ENCODE measurements at regions not wholly inside any gene's neighbourhood (a gene's known extent, or its start where the extent isn't known, plus 50 kb on each side); places are given as distances from the start of the nearest gene placed in this dataset.

DNA sequence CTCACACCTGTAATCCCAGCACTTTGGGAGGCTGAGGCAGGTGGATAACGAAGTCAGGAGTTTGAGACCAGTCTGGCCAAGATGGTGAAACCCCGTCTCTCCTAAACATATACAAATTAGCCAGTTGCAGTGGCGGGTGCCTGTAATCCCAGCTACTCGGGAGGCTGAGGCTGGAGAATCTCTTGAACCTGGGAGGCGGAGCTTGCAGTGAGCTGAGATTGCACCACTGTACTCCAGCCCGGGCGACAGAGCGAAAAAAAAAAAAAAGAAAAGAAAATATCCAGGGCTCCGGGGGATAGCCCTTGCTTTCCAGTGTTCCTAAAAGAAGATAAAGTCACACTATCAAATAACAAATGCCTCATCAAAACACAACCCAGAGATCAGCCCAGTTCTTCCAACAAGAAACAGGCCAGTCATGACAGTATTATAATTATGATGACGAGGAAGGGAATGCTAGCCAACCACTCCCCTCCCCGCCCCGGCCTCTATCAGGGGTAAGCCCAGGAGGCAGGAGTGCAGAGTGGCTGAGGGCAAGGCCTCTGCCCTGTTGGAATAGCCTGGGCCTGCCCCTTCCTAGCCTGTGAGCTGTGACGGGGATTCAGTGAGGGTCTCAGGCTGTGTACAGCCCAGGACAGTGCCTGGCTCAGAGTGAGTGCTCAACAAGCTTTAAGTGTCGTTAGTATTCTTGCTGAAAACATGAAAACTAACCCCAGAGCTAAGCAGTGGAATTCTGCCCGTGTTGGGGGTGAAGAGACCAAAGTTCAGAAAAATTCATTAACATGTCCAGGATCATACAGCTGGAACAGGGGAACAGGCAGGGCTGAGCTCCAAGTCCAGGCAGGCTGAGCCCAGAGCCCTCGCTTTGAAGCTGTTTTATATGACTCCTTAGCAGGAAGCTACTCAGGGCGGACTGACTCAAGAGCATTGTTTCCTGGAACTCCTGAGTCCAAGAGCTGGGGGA is 54.3 kb downstream of the FAM241B start:
- DNase-seq, result no peak

GRCh38 chr10:69684981-69685353 is 54.9 kb downstream of the FAM241B start:
- no peak for DNase-seq

DNA sequence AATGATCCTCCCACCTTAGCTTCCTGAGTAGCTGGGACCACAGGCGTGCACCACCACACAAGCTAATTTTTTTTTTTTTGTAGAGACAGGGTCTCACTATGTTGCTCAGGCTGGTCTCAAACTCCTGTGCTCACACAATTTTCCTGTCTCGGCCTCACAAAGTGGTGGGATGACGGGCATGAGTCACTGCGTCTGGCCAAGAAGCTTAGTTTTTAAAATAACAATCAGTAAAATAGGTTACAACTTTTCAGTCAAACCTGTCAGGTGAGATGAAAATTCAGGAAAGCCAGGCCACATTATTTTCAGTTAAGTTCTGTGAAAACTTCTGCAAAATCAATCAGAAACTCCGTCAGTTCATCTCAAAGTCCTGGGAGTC is 55.4 kb downstream of the FAM241B start:
- DNase-seq, result no peak

DNA sequence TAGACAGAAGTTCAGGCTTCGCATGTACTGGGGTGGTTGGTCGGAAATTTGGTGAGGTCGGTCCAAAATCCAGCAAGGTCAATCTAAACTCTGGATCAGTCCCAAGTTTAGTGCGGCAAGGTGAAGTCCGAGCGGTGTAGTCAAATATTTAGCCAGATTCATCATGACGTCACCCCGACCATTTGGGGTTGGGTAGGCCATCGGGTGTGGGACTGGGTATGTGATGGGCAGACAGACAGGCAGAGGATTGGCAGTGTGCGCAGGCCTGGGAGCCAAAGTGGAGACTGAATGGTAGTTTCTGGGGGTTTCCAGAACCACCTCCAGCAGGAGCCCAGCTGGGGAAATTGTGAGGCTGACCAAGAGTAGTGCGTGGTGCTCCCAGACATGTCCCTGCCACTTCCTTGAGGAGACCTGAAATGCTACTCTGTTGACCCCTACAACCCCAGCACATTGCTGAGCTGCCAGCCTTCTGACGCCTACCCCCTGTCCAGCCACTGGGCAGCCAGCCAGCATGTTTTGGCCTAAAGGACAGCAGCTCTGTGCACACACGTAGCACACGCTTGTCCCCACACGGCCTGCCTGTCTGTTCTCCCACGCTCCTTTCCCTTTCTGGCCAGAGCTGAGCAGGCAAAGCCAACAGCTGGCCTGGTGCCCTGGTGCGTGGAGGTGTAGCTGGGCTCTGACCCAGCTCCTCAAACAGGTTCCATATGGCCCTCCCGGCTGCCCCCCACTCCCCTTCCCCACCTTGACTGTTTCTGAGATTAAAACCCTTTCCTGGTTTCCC is 55.9 kb downstream of the FAM241B start:
- no peak for DNase-seq

DNA sequence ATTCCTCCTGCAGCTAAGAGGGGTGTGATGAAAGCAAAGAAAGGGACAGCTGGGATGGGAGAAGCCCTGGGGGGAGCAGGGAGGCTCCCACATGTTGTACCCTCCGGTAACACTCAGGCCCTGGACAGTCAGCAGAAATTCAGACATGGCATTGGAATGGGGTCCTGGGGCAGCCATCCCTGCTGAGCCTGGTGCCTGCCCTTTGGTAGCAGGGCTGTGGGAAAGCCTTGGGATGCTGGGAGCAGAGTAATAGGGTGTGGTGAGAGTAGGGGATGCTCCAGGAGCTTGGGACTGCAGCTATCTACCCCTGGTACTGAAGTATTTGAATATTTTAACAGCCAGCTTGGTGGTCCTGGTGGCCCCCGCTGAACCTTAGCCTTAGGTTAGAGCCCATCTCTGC is 56.8 kb downstream of the FAM241B start:
- DNase-seq, result no peak

DNA sequence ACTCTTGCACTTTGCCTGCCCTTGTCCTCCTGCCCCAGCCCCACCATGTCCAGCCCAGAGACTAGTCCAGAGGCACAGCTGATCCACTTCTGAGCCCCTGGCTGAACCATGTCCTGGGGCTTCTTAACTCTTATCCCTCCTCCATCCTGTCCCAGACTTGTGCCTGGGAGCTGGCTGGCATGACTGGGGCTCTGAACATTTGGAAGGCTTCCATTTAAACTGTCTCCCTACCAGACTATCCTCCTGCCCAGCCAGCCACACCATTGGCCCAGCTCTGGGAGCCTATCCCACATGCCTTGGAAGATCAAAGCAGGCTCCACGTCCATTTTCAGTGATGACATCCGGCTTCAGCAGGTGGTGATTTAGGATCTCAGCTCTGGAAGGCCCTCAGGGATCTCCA is 57.4 kb downstream of the FAM241B start:
- no peak for DNase-seq

GRCh38 chr10:69692267-69692666 is 62.2 kb downstream of the FAM241B start:
- no peak for DNase-seq

DNA sequence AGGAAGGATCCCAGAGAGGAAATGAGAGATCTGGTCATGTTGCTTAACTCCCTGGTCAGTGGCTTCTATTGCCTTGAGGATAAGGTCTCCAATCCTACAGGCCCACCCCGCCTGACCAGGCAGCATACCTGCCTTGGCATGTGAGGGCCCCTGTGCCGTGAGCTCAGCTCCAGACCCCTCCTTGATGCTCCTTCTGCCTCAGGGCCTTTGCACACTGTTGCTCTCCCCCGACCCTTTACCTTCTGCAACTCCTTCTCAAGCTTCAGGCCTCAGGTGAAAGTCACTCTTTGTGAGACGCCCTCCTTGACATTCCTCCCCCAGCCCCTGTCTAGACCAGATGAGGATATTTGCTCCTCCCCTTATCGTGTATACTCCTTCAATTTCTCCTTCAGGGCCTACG is 62.8 kb downstream of the FAM241B start:
- DNase-seq, result no peak

DNA sequence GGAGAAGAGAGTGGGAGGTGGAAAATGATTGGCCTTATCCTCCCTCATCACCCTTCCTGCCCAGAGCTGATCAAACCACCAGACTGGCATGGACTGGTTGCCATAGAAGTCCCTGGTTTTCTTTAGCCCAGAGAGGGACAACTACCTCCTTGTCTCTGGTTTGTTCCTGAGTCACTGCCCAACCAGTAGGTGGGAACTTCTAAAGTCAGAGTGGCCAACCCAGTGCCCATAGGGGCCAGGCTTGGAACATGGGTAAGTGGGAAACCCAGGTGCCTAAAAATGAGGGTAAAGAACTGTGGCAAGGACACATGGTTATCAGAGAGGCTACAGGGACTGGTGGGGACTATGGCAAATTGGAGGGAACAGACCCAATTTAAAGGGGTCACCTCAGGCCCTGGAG is 63.8 kb downstream of the FAM241B start:
- no peak for DNase-seq

DNA sequence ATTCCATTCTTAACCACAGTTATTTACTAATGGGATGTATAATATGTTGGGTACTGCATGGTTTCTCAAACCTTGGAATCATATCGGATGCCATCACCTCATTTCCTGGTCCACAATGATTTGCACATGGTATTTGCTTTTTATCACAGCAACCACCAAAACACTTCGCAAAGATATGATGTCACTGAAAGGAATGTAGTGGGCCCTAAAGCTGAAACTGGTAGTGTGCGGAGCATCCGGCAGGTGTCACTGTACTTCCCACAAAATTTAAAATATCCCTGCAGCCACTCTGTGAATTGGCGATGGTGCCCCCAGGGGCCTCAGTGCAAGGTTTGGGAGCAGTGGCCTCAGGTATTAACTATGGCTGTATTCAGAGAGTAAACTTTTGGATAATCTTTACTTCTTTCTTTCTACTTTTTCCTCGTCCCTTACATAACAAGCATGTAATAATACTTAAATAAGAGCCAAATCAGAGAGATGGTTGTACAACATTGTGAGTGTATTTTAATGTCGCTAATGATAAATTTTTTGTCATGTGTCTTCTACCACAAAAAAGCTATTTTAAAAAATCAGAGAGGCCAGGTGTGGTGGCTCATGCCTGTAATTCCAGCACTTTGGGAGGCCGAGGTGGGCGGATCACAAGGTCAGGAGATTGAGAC is 66.2 kb downstream of the FAM241B start:
- DNase-seq, result peak in 1 of 5 donors; percentile 5

- DNase-seq, result no peak
Observed at GRCh38 chr10:69697006-69697405, 67.0 kb downstream of the FAM241B start.

DNA sequence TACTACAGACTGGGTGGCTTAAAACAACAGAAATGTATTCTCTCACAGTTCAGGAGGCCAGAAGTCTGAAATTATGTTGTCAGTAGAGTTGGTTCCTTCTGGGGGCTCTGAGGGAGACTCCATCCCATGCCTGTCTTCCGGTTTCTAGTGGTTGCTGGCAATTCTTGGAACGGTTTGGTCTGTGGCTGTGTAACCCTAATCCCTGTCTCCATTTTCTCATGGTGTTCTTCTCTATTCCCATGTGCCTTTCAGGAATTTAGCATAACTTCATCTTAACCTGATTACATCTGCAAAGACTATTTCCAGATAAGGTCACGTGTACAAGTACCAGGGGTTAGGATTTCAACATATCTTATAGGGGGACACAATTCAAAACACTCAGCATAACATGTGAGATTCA is 73.2 kb downstream of the FAM241B start:
- DNase-seq, result no peak

DNA sequence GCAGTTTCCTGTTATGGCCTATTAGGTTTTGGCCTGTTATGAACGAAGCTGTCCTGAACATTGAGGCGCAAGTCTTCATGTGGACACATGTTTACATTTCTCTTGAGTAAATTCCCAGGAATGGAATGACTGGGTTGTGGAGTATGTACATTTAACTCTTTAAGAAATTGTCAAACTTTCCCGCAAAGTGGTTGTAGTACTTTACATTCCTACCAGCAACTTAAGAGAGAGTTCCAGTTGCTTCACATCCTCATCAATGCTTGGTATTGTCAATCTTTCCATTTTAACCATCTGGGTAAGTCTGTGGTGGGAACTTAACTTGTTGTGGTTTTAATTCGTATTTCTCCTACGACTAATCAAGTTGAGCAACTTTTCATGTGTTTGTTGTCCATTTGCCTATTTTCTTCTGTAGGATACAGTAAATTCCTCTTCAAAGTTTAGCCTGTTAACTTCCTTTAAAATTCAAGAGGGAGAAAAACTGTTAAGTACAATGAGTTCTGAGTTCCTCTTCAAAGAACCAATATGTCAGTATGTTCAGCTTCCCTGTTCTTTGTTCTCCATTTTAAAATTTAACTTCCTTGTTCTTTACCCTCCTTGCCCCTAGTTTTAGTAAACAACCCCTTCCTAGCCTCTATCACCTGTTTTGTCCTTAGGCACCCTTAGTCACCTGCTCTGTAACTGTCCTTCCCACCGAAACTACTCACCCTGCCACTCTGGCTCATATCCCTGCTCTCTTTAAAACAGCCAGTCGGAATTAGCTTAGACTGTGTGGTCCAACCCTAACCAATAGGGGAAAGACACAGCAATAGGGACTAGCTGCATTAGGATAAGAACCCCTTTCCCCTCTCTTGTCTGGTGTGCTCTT is 74.0 kb downstream of the FAM241B start:
- no peak for DNase-seq

GRCh38 chr10:69709366-69709941 is 79.4 kb downstream of the FAM241B start:
- DNase-seq, result no peak

GRCh38 chr10:69710008-69710888 is 80.2 kb downstream of the FAM241B start:
- DNase-seq, result no peak

- no peak for DNase-seq
Observed at GRCh38 chr10:69712342-69712741, 82.3 kb downstream of the FAM241B start.

DNA sequence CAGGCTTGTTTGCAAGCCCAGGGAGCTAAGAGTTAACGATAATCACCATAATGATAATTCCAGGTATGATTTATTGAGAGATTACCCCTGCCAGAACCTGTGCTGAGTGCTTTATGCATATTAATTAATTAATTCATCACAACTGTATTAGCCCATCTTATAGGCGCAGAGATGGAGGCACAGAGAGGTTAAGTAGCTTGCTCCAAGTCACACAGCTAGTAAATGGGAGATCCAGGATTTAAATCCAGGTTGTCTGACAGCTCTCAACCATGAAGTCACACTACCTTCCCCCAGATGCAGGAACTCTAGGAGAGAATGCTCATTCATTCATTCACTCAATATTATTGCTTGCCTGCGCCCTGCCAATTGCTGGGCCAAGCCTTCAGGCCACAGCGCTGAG is 84.5 kb downstream of the FAM241B start:
- no peak for DNase-seq

- no peak for DNase-seq
Observed at GRCh38 chr10:69715156-69715898, 85.3 kb downstream of the FAM241B start.

GRCh38 chr10:69715899-69716606 is 85.7 kb upstream of the COL13A1 start:
- no peak for DNase-seq

Measured in T-helper 1 cell (primary cell).